ENCODE measurements at regions not wholly inside any gene's neighbourhood (a gene's known extent, or its start where the extent isn't known, plus 50 kb on each side); places are given as distances from the start of the nearest gene placed in this dataset.

GRCh38 chr4:155081222-155081621, 127.2 kb upstream of the NPY2R start:
- Histone ChIP-seq H3K4me2 (no peak overlapping the region), H3K9me3 (no peaks in the 10 kb centered on the region), H3K4me1 (no peaks in the 10 kb centered on the region), H3K27ac (no peak overlapping the region), H3K4me3 (no peak overlapping the region)
- FAIRE-seq, result no peak
- DNase-seq (ENCODE audit: low read depth in 1 of 2, low spot score in 1 of 2), result no peak
- WGBS (ENCODE audit: missing lambda C conversion rate), result 52% methylated on average over 3 of the region's 3 CpGs
- no peak for ATAC-seq
- ChIA-PET CTCF (no interaction called here), POLR2A (no interaction called here)
- TF ChIP-seq ZC3H11A (IDR thresholded peaks at IDR 0.05), result no peak

DNA sequence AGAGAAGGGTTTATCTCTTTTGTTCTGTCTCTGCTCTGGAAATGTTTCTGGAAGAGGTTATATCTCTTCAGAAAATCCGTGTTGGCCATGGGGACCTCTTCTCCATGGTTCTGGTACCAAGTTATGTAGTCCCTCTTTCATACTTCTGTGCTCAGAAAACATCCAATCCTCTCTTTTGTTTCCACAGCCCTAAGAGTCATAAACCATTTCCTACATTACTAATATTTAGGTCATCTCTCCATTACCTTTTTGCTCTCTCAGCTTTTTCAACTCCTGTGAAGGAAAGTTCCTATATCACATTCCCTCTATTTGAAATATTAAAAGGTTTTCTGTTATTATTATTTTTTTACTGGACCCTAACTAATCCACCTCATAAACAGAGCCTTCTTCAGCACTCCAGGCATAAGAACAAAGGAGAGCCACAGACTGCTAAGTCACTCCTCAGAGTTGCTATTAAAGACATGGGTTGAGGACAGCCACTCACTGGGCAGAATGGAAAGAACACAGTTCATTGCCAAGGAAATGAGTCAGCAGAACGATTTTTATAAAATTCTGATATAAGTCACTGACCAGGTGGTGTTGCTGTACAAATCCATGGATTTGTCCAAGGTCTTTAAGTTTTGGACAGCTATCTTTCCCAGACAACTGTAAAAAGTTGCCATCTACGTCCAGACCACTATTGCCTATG, 122.4 kb upstream of the NPY2R start:
- no peak overlapping the region for H3K27ac ChIP-seq
- no peak for FAIRE-seq
- no peak overlapping the region for H3K4me3 ChIP-seq
- H3K4me1 ChIP-seq, result no peaks in the 10 kb centered on the region
- WGBS (ENCODE audit: missing lambda C conversion rate), result 28% methylated on average over 3 of the region's 3 CpGs
- TF ChIP-seq MYC (IDR thresholded peaks at IDR 0.05; ENCODE audit: borderline replicate concordance, low read length), result no peak
- TF ChIP-seq EHF (CRISPR knock-in tag; IDR thresholded peaks at IDR 0.05), result no peak
- TF ChIP-seq RCOR1 (IDR thresholded peaks at IDR 0.05; ENCODE audit: low read depth, low read length), result no peak
- TF ChIP-seq PHF8 (IDR thresholded peaks at IDR 0.05; ENCODE audit: borderline replicate concordance, low read depth), result no peak
- no peak for TF ChIP-seq TP53 (CRISPR knock-in tag; IDR thresholded peaks at IDR 0.05)
- no peak for TF ChIP-seq JUNB (IDR thresholded peaks at IDR 0.05)
- no peak for TF ChIP-seq KDM1A (IDR thresholded peaks at IDR 0.05; ENCODE audit: low read depth)
- TF ChIP-seq CBX2 (IDR thresholded peaks at IDR 0.05; ENCODE audit: borderline replicate concordance, low read depth), result no peak
- no peak for TF ChIP-seq EHMT2 (IDR thresholded peaks at IDR 0.05; ENCODE audit: low read depth)
- TF ChIP-seq ZFP36 (IDR thresholded peaks at IDR 0.05; ENCODE audit: borderline replicate concordance, partially characterized antibody), result no peak
- TF ChIP-seq CEBPB (IDR thresholded peaks at IDR 0.05), result no peak
- TF ChIP-seq CBX8 (IDR thresholded peaks at IDR 0.05), result no peak
- no peak for TF ChIP-seq ZNF302 (CRISPR knock-in tag; IDR thresholded peaks at IDR 0.05)
- ATAC-seq, result no peak
- H3K9me3 ChIP-seq, result no peaks in the 10 kb centered on the region
- peak in 1 of 2 experiments; percentile 9 for DNase-seq (ENCODE audit: low read depth in 1 of 2, low spot score in 1 of 2)
- CTCF ChIA-PET, result no interaction called here
- H3K4me2 ChIP-seq, result no peak overlapping the region
- POLR2A ChIA-PET, result no interaction called here

DNA sequence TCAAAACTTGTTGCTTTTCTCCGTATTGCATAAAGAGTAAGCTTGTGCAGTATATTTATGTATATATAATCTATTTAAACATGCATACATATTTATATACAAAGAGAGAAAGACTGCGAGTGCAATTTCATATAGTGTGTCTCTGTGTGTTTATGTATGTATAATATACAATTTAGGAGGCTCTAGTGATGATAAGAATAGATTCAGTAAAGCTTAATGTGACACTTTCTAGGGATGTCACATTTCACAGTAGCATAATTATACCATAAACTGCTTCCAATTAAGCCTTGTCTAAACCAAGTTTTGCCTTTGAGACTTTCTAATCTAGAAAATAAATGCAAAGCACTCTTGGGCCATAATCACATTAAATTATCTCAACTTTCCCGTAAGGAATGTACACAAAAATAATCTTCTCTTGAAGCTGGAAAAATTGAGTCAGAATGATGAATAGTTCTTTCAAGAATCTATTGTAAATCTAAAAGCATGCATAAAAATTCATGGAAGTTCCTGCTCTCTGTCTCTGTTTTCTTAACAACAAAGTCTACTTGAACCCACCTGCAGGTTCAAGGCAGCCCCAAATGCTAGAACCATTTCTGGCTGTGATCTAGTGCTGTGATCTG, 114.1 kb upstream of the NPY2R start:
- H3K27ac ChIP-seq, result no peak overlapping the region
- no peaks in the 10 kb centered on the region for H3K9me3 ChIP-seq
- no peaks in the 10 kb centered on the region for H3K4me1 ChIP-seq
- DNase-seq (ENCODE audit: low read depth in 1 of 2, low spot score in 1 of 2) (no peak), ATAC-seq (no peak), FAIRE-seq (no peak)
- H3K4me2 ChIP-seq, result no peak overlapping the region
- 64% methylated on average over 3 of the region's 3 CpGs for WGBS (ENCODE audit: missing lambda C conversion rate)
- no peak overlapping the region for H3K4me3 ChIP-seq
- TF ChIP-seq SMC3 (IDR thresholded peaks at IDR 0.05), result no peak
- TF ChIP-seq, protein P1, sequence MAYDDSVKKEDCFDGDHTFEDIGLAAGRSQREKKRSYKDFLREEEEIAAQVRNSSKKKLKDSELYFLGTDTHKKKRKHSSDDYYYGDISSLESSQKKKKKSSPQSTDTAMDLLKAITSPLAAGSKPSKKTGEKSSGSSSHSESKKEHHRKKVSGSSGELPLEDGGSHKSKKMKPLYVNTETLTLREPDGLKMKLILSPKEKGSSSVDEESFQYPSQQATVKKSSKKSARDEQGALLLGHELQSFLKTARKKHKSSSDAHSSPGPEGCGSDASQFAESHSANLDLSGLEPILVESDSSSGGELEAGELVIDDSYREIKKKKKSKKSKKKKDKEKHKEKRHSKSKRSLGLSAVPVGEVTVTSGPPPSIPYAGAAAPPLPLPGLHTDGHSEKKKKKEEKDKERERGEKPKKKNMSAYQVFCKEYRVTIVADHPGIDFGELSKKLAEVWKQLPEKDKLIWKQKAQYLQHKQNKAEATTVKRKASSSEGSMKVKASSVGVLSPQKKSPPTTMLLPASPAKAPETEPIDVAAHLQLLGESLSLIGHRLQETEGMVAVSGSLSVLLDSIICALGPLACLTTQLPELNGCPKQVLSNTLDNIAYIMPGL (CRISPR knock-in tag; IDR thresholded peaks at IDR 0.05; ENCODE audit: borderline replicate concordance), result no peak
- no peak for TF ChIP-seq POLR2A (IDR thresholded peaks at IDR 0.05; ENCODE audit: low read length)
- TF ChIP-seq, protein P2, sequence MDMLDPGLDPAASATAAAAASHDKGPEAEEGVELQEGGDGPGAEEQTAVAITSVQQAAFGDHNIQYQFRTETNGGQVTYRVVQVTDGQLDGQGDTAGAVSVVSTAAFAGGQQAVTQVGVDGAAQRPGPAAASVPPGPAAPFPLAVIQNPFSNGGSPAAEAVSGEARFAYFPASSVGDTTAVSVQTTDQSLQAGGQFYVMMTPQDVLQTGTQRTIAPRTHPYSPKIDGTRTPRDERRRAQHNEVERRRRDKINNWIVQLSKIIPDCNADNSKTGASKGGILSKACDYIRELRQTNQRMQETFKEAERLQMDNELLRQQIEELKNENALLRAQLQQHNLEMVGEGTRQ (IDR thresholded peaks at IDR 0.05), result no peak
- TF ChIP-seq E2F6 (IDR thresholded peaks at IDR 0.05; ENCODE audit: borderline replicate concordance, low read depth), result no peak
- TF ChIP-seq ATOH8 (CRISPR knock-in tag; IDR thresholded peaks at IDR 0.05; ENCODE audit: low read depth), result no peak
- no peak for TF ChIP-seq BCL3 (IDR thresholded peaks at IDR 0.05)
- TF ChIP-seq NPAS2 (CRISPR knock-in tag; IDR thresholded peaks at IDR 0.05; ENCODE audit: borderline replicate concordance), result no peak
- no peak for TF ChIP-seq FOSB (CRISPR knock-in tag; IDR thresholded peaks at IDR 0.05)
- TF ChIP-seq FOSL2 (IDR thresholded peaks at IDR 0.05), result no peak
- no peak for TF ChIP-seq FOSL2 (CRISPR knock-in tag; IDR thresholded peaks at IDR 0.05)
- TF ChIP-seq HEYL (CRISPR knock-in tag; IDR thresholded peaks at IDR 0.05), result no peak
- no peak for TF ChIP-seq NR3C1 (IDR thresholded peaks at IDR 0.05)
- TF ChIP-seq CBX8 (IDR thresholded peaks at IDR 0.05), result no peak
- TF ChIP-seq RFX5 (IDR thresholded peaks at IDR 0.05), result no peak
- TF ChIP-seq EP300 (IDR thresholded peaks at IDR 0.05), result no peak
- TF ChIP-seq RARB (CRISPR knock-in tag; IDR thresholded peaks at IDR 0.05), result no peak
- no peak for TF ChIP-seq MYC (IDR thresholded peaks at IDR 0.05; ENCODE audit: borderline replicate concordance, low read length)
- TF ChIP-seq JUNB (IDR thresholded peaks at IDR 0.05), result no peak
- ChIA-PET CTCF (no interaction called here), POLR2A (no interaction called here)

Measured in A549 (cell line).